NT2/D1 (cell line): ENCODE measurements at regions not wholly inside any gene's neighbourhood (a gene's known extent, or its start where the extent isn't known, plus 50 kb on each side); places are given as distances from the start of the nearest gene placed in this dataset.

Source experiments
- DNase-seq: peaks from one replicate; pipeline ENCODE4 v3.0.0-alpha.2; 2011; ENCODE audit warnings: low read depth, low spot score
- H3K27me3 ChIP-seq: 2 replicates; pipeline ENCODE4 v1.6.0; 2011; ENCODE audit warnings: mild to moderate bottlenecking; ENCODE audit not compliant: insufficient read length, insufficient read depth
- H3K36me3 ChIP-seq: 2 replicates; pipeline ENCODE4 v1.6.1; 2011; ENCODE audit warnings: mild to moderate bottlenecking, low read length, mixed read lengths; ENCODE audit not compliant: insufficient read depth, insufficient read length
- H3K4me1 ChIP-seq: 2 replicates; pipeline ENCODE4 v1.5.1; 2011; ENCODE audit not compliant: insufficient read depth, insufficient read length
- H3K4me3 ChIP-seq: 2 replicates; pipeline ENCODE4 v1.5.1; 2011; ENCODE audit warnings: low read depth; ENCODE audit not compliant: insufficient read length
- H3K9ac ChIP-seq: 2 replicates; pipeline ENCODE4 v1.6.0; 2011; ENCODE audit warnings: low read depth; ENCODE audit not compliant: insufficient read length
- H3K9me3 ChIP-seq: 2 replicates; pipeline ENCODE4 v1.5.1; 2011; ENCODE audit warnings: mild to moderate bottlenecking, low read length; ENCODE audit not compliant: insufficient read depth
- SUZ12 ChIP-seq: IDR thresholded peaks from 2 replicates; pipeline ENCODE4 v1.6.1; 2011; ENCODE audit not compliant: insufficient read length, insufficient read depth; ENCODE audit errors: extremely low read depth
- YY1 ChIP-seq: IDR thresholded peaks from 2 replicates; pipeline ENCODE4 v1.6.1; 2011; ENCODE audit not compliant: insufficient read length, insufficient read depth
- ZNF274 ChIP-seq: IDR thresholded peaks from 2 replicates; pipeline ENCODE4 v1.6.1; 2011; ENCODE audit warnings: mild to moderate bottlenecking, low read depth, low read length

DNA sequence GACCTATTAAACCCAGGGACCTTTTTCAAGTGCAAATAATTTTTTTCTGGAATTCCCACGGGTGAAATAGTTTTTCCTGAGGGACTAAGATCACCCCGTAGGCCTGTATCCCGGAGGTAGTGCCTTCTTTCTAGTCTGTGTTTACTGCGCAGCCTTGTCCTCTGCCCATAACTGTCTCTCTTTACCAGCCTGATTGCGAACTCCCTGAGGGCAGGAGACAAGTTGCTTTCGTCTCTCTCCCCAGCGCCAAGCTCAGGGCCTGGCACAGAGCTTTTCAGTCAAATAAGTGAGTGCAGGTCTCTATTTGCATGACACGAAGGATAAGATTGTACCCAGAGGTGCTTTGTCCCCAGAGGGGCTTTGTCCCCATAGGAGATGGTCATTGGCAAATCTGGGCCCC, 123.9 kb downstream of the DDX1 start:
- TF ChIP-seq ZNF274 (no peak), SUZ12 (no peak), YY1 (no peak)
- DNase-seq = no peak
- Histone ChIP-seq H3K4me1 (no peaks in the 10 kb centered on the region), H3K27me3 (no peaks in the 10 kb centered on the region), H3K4me3 (no peak overlapping the region), H3K9ac (no peak overlapping the region), H3K9me3 (no peaks in the 10 kb centered on the region; the same call in 1 of the 2 replicates), H3K36me3 (no peaks in the 10 kb centered on the region)

DNA sequence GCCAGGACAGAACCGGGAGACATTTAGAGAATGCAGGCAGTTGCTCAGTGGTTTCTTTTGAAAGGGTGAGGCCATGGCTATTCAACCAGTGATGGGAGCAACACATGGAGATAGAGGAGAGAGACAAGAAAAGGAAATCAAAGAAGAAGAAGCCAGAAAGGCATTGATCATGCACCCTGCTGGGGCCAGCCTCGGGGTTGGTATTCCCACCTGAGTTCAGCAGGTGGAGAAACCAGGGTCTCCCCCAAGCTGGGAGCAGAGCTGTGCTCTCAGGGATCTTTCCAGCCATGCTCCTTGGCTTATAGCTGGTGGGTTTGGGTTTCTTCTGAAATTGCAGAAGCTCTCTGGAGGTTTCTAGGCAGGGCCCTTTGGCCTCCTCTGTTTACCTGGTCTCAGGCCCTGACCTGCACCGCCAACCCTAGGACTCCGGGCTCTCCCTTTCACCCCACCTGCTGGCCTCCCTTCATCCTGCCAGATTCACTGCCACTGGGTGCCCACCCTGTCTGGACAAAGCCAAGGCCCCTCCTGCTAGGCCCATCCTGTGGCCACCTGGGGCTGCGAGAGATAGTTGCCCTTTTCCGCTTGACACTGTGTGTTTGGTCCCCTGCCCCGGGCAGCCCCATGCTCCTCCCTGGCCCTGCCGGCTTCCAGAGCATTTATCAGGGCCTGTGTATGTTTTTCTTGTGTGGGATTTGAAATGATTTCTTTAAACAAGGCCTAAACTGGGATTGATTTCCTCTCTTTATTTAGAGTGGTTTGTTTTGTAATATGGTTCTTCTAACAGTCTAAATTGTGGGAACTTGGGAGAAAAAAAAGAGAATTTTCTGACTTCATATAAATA, 126.7 kb downstream of the DDX1 start:
- TF ChIP-seq SUZ12 = no peak
- no peak for TF ChIP-seq ZNF274
- TF ChIP-seq YY1 = no peak
- Histone ChIP-seq H3K9ac (no peak overlapping the region), H3K36me3 (no peaks in the 10 kb centered on the region), H3K9me3 (no peaks in the 10 kb centered on the region; the same call in 1 of the 2 replicates), H3K27me3 (no peaks in the 10 kb centered on the region), H3K4me1 (no peaks in the 10 kb centered on the region), H3K4me3 (no peak overlapping the region)
- no peak for DNase-seq

DNA sequence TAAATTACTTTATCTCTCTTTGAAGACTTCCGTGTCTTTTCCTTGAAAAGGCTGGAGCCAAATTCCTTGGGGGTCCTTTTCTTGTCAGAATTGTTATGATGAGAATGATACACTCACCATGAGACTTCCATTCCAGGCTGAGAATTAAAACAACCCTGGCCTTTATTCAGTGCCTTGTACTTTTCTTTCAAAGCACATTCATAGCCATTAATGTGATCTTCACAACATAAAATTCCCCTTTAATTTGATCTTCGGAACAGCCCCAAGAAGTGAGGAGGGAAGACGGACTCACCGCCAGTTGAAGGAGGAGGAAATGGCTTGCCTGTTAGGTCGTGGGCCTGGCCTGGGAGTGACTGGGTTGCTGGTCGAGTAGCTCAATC, 127.3 kb downstream of the DDX1 start:
- DNase-seq = no peak
- no peaks in the 10 kb centered on the region for H3K36me3 ChIP-seq
- no peaks in the 10 kb centered on the region; the same call in 1 of the 2 replicates for H3K9me3 ChIP-seq
- H3K4me1 ChIP-seq = no peaks in the 10 kb centered on the region
- TF ChIP-seq ZNF274 (no peak), SUZ12 (no peak), YY1 (no peak)
- no peak overlapping the region for H3K4me3 ChIP-seq
- no peak overlapping the region for H3K9ac ChIP-seq
- no peaks in the 10 kb centered on the region for H3K27me3 ChIP-seq

DNA sequence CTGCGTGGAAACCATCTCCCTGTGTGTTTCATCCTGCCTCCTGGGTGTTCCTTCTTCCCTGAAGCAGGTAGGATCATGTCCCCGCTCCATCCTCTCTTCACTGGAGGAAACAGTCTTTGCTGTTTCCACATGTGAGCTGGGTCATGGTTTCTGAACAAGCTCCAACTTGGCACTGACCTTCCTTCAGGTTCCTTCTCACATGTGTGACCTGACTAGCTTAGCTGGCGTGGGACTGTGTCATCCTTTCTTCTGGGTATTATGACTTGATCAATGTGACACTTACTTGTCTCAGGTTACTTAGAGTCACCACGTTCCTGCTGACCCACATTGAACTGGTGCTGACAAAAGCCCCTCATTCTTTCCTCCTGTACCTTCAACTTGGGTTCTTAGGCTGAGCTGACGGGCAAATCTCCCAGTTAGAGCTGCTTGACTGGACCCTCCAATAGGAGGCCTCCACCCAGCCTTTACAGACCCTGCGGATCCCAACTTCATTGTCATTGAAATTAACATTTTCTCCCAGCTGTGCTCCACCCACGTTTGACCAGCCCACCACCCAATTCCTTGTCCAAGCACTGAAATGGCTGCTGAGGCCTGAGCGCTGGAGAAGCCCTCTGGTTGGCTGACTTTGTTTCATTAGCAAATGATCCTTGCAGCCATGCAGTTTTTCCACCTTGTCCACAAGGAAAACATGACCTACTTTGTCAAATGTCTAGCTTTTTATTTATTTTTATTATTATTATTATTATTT, 128.1 kb downstream of the DDX1 start:
- TF ChIP-seq YY1 (no peak), ZNF274 (no peak), SUZ12 (no peak)
- Histone ChIP-seq H3K9ac (no peak overlapping the region), H3K9me3 (no peaks in the 10 kb centered on the region; the same call in 1 of the 2 replicates), H3K27me3 (no peaks in the 10 kb centered on the region), H3K36me3 (no peaks in the 10 kb centered on the region), H3K4me1 (no peaks in the 10 kb centered on the region), H3K4me3 (no peak overlapping the region)
- DNase-seq = no peak

DNA sequence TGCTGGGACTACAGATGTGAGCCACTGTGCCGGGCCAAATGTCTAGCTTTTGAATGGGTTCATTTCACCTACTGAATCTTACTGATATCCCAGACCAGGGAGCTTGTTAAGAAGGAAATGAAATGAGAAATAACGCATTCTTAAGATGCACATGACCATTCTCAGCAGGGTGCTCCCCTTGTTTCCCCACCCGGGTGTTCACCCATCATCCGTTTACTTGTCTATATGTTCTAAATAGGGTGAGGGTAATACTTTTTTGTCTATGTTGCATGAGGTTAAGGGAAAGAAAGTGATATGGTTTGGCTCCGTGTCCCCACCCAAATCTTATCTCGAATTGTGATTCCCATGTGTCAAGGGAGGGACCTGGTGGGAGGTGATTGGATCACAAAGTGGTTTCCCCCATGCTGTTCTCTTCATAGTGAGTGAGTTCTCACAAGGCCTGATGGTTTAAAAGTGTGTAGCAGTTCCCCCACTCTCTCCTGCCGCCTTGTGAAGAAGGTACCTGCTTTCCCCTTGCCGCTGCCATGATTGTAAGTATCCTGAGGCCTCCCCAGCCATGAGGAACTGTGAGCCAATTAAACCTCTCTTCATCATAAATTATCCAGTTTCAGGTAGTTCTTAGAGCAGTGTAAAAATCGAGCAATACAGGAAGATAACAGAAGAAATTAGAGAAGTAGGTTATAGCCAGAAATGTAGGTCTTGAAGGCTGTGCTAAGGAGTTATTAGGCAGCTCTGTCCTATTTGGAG, 129.1 kb downstream of the DDX1 start:
- Histone ChIP-seq H3K9me3 (no peaks in the 10 kb centered on the region; the same call in 1 of the 2 replicates), H3K4me3 (no peak overlapping the region), H3K27me3 (no peaks in the 10 kb centered on the region), H3K9ac (no peak overlapping the region), H3K36me3 (no peaks in the 10 kb centered on the region), H3K4me1 (no peaks in the 10 kb centered on the region)
- TF ChIP-seq ZNF274 (no peak), YY1 (no peak), SUZ12 (no peak)
- no peak for DNase-seq

DNA sequence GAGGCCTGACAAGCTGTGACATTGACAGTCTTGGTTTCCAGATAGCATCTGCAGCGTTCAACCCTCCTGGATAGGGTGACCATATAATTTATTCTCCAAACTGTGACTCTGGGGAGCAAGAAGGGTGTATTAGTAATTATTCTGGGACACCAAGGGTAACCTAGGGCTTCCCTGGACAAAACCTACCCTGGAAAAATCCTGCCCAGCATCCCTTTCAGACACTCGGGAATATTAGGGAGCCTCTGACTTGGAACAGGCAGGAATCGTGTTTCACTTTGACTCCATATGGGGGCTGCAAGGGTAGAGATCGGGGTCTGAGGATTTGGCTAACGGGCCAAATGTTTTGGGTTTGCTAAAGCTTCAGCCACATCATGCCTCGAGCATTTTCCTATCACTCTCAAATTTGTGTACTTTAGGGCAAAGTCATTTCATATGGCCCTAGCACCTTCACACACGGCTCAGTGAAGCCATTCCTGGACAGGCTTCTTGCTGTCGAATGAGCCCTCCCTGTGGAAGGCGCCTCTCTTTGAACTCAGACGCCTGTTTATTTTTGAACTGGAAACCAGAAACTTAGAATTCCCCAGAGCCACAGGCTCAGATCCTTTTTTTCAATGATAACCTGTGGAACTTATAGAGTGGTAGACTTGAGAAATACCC, 129.9 kb downstream of the DDX1 start:
- Histone ChIP-seq H3K27me3 (no peaks in the 10 kb centered on the region), H3K9me3 (no peaks in the 10 kb centered on the region; the same call in 1 of the 2 replicates), H3K9ac (no peak overlapping the region), H3K4me1 (no peaks in the 10 kb centered on the region), H3K36me3 (no peaks in the 10 kb centered on the region), H3K4me3 (no peak overlapping the region)
- no peak for TF ChIP-seq YY1
- TF ChIP-seq ZNF274 = no peak
- TF ChIP-seq SUZ12 = no peak
- no peak for DNase-seq
